ENCODE measurements at regions not wholly inside any gene's neighbourhood (a gene's known extent, or its start where the extent isn't known, plus 50 kb on each side); places are given as distances from the start of the nearest gene placed in this dataset.
A peak's percentile ranks its signal among the peaks of the same experiment; 100 is the strongest.

- TF ChIP-seq POLR2AphosphoS5 (IDR thresholded peaks at IDR 0.05) = no peak
- TF ChIP-seq EP300 (IDR thresholded peaks at IDR 0.05) = no peak
- no peak for TF ChIP-seq CTCF (IDR thresholded peaks at IDR 0.05)
- no peak for TF ChIP-seq POLR2A (IDR thresholded peaks at IDR 0.05)
- H3K27me3 ChIP-seq = no peaks in the 10 kb centered on the region
- H3K4me3 ChIP-seq = peak overlapping the region; percentile 49
- H3K36me3 ChIP-seq = no peaks in the 10 kb centered on the region
- no peaks in the 10 kb centered on the region for H3K9me3 ChIP-seq
- peak overlapping the region; percentile 30 for H3K27ac ChIP-seq
- 3% methylated on average over 26 of the region's 60 CpGs for WGBS
- H3K4me1 ChIP-seq = peaks cover 51% of the 10 kb centered on the region
- no peak for DNase-seq (ENCODE audit: low spot score in 2 of 2)
Measured at GRCh38 chr1:43067977-43068751, 103.9 kb downstream of the EBNA1BP2 start.

- TF ChIP-seq CTCF (IDR thresholded peaks at IDR 0.05) (no peak), POLR2AphosphoS5 (IDR thresholded peaks at IDR 0.05) (no peak), EP300 (IDR thresholded peaks at IDR 0.05) (no peak), POLR2A (IDR thresholded peaks at IDR 0.05) (no peak)
- no peak for DNase-seq (ENCODE audit: low spot score in 2 of 2)
- peaks cover 47% of the 10 kb centered on the region for H3K4me1 ChIP-seq
- no peak overlapping the region for H3K4me3 ChIP-seq
- no peaks in the 10 kb centered on the region for H3K9me3 ChIP-seq
- no peaks in the 10 kb centered on the region for H3K27me3 ChIP-seq
- WGBS = 79% methylated on average over 5 of the region's 6 CpGs
- no peak overlapping the region for H3K27ac ChIP-seq
- no peaks in the 10 kb centered on the region for H3K36me3 ChIP-seq
Measured at GRCh38 chr1:43067233-43067745, 104.8 kb downstream of the EBNA1BP2 start.

GRCh38 chr1:43066578-43066977, 105.5 kb downstream of the EBNA1BP2 start:
- H3K27me3 ChIP-seq = no peaks in the 10 kb centered on the region
- 92% methylated on average over 7 of the region's 9 CpGs for WGBS
- H3K4me3 ChIP-seq = no peak overlapping the region
- H3K9me3 ChIP-seq = no peaks in the 10 kb centered on the region
- no peaks in the 10 kb centered on the region for H3K36me3 ChIP-seq
- DNase-seq (ENCODE audit: low spot score in 2 of 2) = no peak
- no peak overlapping the region for H3K27ac ChIP-seq
- TF ChIP-seq EP300 (IDR thresholded peaks at IDR 0.05) (no peak), POLR2AphosphoS5 (IDR thresholded peaks at IDR 0.05) (no peak), CTCF (IDR thresholded peaks at IDR 0.05) (no peak), POLR2A (IDR thresholded peaks at IDR 0.05) (no peak)
- H3K4me1 ChIP-seq = peaks cover 47% of the 10 kb centered on the region

GRCh38 chr1:43065616-43066399, 106.3 kb downstream of the EBNA1BP2 start:
- H3K27ac ChIP-seq = no peak overlapping the region
- no peaks in the 10 kb centered on the region for H3K27me3 ChIP-seq
- WGBS = 69% methylated on average over 13 of the region's 13 CpGs
- TF ChIP-seq POLR2A (IDR thresholded peaks at IDR 0.05) (no peak), CTCF (IDR thresholded peaks at IDR 0.05) (no peak), POLR2AphosphoS5 (IDR thresholded peaks at IDR 0.05) (no peak), EP300 (IDR thresholded peaks at IDR 0.05) (no peak)
- DNase-seq (ENCODE audit: low spot score in 2 of 2) = no peak
- H3K4me3 ChIP-seq = no peak overlapping the region
- no peaks in the 10 kb centered on the region for H3K9me3 ChIP-seq
- peaks cover 47% of the 10 kb centered on the region for H3K4me1 ChIP-seq
- no peaks in the 10 kb centered on the region for H3K36me3 ChIP-seq

GRCh38 chr1:43065191-43065590, 106.5 kb upstream of the SLC2A1 start:
- 38% methylated on average over 5 of the region's 5 CpGs for WGBS
- Histone ChIP-seq H3K4me1 (peaks cover 47% of the 10 kb centered on the region), H3K4me3 (no peak overlapping the region), H3K36me3 (no peaks in the 10 kb centered on the region), H3K9me3 (no peaks in the 10 kb centered on the region), H3K27ac (no peak overlapping the region), H3K27me3 (peaks cover 3% of the 10 kb centered on the region)
- TF ChIP-seq POLR2AphosphoS5 (IDR thresholded peaks at IDR 0.05) = peak in 1 of 3 donors; percentile 38
- no peak for TF ChIP-seq POLR2A (IDR thresholded peaks at IDR 0.05)
- DNase-seq (ENCODE audit: low spot score in 2 of 2) = no peak

All from suprapubic skin (tissue), 4 donors.